Heart left ventricle (tissue), 16 donors: ENCODE measurements at regions not wholly inside any gene's neighbourhood (a gene's known extent, or its start where the extent isn't known, plus 50 kb on each side); places are given as distances from the start of the nearest gene placed in this dataset.
"Not testable (repeated sequence)": the region's sequence is repeated elsewhere in the genome, so short reads cannot be mapped to it uniquely, and the experiment has no call there.

Source experiments
- ATAC-seq, 4 donors: fragments of 200-7000 bp; cut with Tn5 transposase; one replicate each; pipeline ENCODE4 v1.9.1; 2020 to 2022; ENCODE audit warnings: moderate library complexity in 4 of 4, mild to moderate bottlenecking in 3 of 4, moderate number of reproducible peaks in 1 of 4
- DNase-seq, 5 donors: peaks; one replicate each; pipeline ENCODE4 v3.0.0-alpha.2; 2020
- H3K27ac ChIP-seq, 12 donors: fragments of 200-600 bp; sonication (generic) in 4 of 12; one replicate each; pipeline versions ENCODE4 v1.5.0 to v1.8.0; 2016 to 2022; ENCODE audit warnings: mild to moderate bottlenecking in 2 of 12
- H3K27me3 ChIP-seq, 9 donors: fragments of 200-600 bp; sonication (generic) in 2 of 9; one replicate each; pipeline versions ENCODE4 v1.5.1 to v1.8.0; 2016 to 2022; ENCODE audit warnings: mild to moderate bottlenecking in 3 of 9
- H3K36me3 ChIP-seq, 9 donors: fragments of 200-600 bp; sonication (generic) in 2 of 9; one replicate each; pipeline versions ENCODE4 v1.5.0 to v1.8.0; 2018 to 2022; ENCODE audit warnings: mild to moderate bottlenecking in 2 of 9
- H3K4me1 ChIP-seq, 12 donors: fragments of 200-600 bp; sonication (generic) in 4 of 12; one replicate each; pipeline versions ENCODE4 v1.5.0 to v1.8.0; 2016 to 2022; ENCODE audit warnings: mild to moderate bottlenecking in 3 of 12
- H3K4me3 ChIP-seq, 12 donors: fragments of 200-600 bp; sonication (generic) in 4 of 12; one replicate each; pipeline versions ENCODE4 v1.5.0 to v1.8.0; 2017 to 2022; ENCODE audit warnings: mild to moderate bottlenecking in 9 of 12, moderate library complexity in 4 of 12
- H3K9me3 ChIP-seq, 12 donors: fragments of 200-600 bp; sonication (generic) in 4 of 12; one replicate each; pipeline versions ENCODE4 v1.5.0 to v1.8.0; 2016 to 2022; ENCODE audit warnings: mild to moderate bottlenecking in 1 of 12
- CTCF ChIP-seq, 12 donors: fragments of 200-600 bp; sonication (generic) in 4 of 12; IDR thresholded peaks; one replicate each; pipeline versions ENCODE4 v1.5.0 to v1.8.0; 2018 to 2022; ENCODE audit warnings: antibody characterized with exemption in 12 of 12, mild to moderate bottlenecking in 5 of 12
- POLR2A ChIP-seq, 2 donors: fragments of 450-650 bp; IDR thresholded peaks; one replicate each; pipeline ENCODE4 v1.6.1; 2017; ENCODE audit warnings: antibody characterized with exemption in 2 of 2, mild to moderate bottlenecking in 2 of 2, moderate library complexity in 2 of 2
- WGBS, 4 donors: extraction: QIAGEN DNeasy Blood & Tissue Kit in 2 of 4; methylation state at CpG; one replicate each; pipeline versions ENCODE4 v1.1.5 to v1.1.7; 2013 to 2018; 5-methylcytosine and 5-hydroxymethylcytosine counted together
- intact Hi-C, 10 donors: fragments of 100-400 bp; cut with DNase I; formaldehyde crosslinking; loops; one replicate each; pipeline versions ENCODE4 v1.11.1 to v1.14.2; 2022
- donor health status: ischemic (EF 13 %, LVEDD 7.1; RV severe dilation, severe dysfunction).
- donor health status: healthy with polysubstance abuse.
- donor health status: DM: no; HTN: yes; CAD: no.
- donor health status: DM: no; HTN: no; CAD: no.
- donor health status: ischemic (EF 25% LVEDD 6.9; RV normal size, moderate dysfunction).
- donor health status: ischemic (EF 25% LVEDD 5.7; RV mildly dilated, moderate dysfunction).
- donor health status: healthy.
- donor health status: DM: yes; HTN: yes; CAD: no.
- donor health status: ischemic (EF 35%, LVEDD 5.7; RV mildly dilated, moderate dysfunction).
- donor health status: nonischemic (EF 11% LVEDD 7.7; RV severe dilation, severe dysfunction).
- donor health status: DM: yes; HTN: yes; CAD: no.
- donor health status: PGD.
- donor health status: ischemic (EF 29% LVEDD 5.4; RV normal size, mild dysfunction).
- donor health status: nonischemic (EF 23%, LVEDD 6.1; RV moderate dilation, normal function).

- H3K4me3 ChIP-seq: no peak overlapping the region
- no peak for TF ChIP-seq POLR2A (IDR thresholded peaks at IDR 0.05)
- no peak for TF ChIP-seq CTCF (IDR thresholded peaks at IDR 0.05)
- no peak overlapping the region for H3K27ac ChIP-seq
- no peak for ATAC-seq
- H3K4me1 ChIP-seq: no peaks in the 10 kb centered on the region
- peaks cover 0 to 13% (median 0%) of the 10 kb centered on the region in 12 donors for H3K9me3 ChIP-seq
- no peaks in the 10 kb centered on the region for H3K27me3 ChIP-seq
- intact Hi-C loops: no loop called here
- no peak for DNase-seq
- no peaks in the 10 kb centered on the region for H3K36me3 ChIP-seq
These were observed 79.2 kb upstream of the COL8A1 start for GRCh38 chr3:99559196-99559595.

GRCh38 chr3:99555885-99556284 lies 82.5 kb upstream of the COL8A1 start:
- H3K4me1 ChIP-seq, DNase-seq, H3K36me3 ChIP-seq, intact Hi-C loops, H3K27me3 ChIP-seq, H3K27ac ChIP-seq, ATAC-seq, H3K4me3 ChIP-seq: not testable (repeated sequence)
- peaks cover 0 to 18% (median 0%) of the 10 kb centered on the region in 12 donors for H3K9me3 ChIP-seq
- WGBS, 4 donors: 87 to 93% (median 89%) methylated on average over 5 of the region's 5 CpGs

DNA sequence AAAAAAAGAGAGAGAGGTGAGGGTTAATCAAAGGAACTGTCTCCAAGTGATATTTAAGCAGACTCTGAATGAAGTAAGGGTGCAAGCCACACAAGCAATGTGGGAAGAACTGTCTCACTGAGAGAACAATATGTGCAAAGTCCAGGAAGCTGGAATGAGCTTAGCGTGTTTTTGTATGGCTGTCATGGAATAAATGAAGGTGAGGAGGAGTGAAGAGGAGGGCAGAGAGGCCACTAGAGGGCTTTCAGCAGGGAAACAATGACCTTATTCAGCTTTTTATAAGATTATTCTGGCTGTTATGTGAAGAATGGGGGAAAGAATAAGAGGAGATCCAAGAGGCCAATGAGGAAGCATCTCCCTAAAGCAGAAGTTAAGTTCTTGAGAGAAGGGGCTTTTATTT lies 86.9 kb upstream of the COL8A1 start:
- Histone ChIP-seq H3K9me3 (peaks cover 0 to 5% (median 0%) of the 10 kb centered on the region in 12 donors), H3K36me3 (no peaks in the 10 kb centered on the region), H3K27me3 (no peaks in the 10 kb centered on the region), H3K27ac (peak overlapping the region in 7 of 12 donors; percentile 62 to 80 (median 66)), H3K4me1 (peaks cover 0 to 49% (median 20%) of the 10 kb centered on the region in 12 donors), H3K4me3 (no peak overlapping the region)
- no peak for TF ChIP-seq POLR2A (IDR thresholded peaks at IDR 0.05)
- peak in 3 of 12 donors; percentile 12 to 17 (median 16) for TF ChIP-seq CTCF (IDR thresholded peaks at IDR 0.05)
- 71 to 85% (median 83%) methylated on average over 1 of the region's 1 CpG for WGBS, 4 donors
- no peak for DNase-seq
- ATAC-seq: peak; percentile 63 to 75 (median 67)
- intact Hi-C loops: loop anchor here in 1 of 10 donors (5.0 kb wide), 1 partner anchor 49 kb away; no protein-coding TSS in a partner anchor

- Histone ChIP-seq H3K27me3 (no peaks in the 10 kb centered on the region), H3K36me3 (no peaks in the 10 kb centered on the region), H3K9me3 (peaks cover 0 to 5% (median 0%) of the 10 kb centered on the region in 12 donors), H3K27ac (peak overlapping the region; percentile 34 to 80 (median 62)), H3K4me3 (no peak overlapping the region), H3K4me1 (peaks cover 0 to 60% (median 24%) of the 10 kb centered on the region in 12 donors)
- no peak for TF ChIP-seq CTCF (IDR thresholded peaks at IDR 0.05)
- ATAC-seq (peak; percentile 68 to 84 (median 70)), DNase-seq (no peak)
- intact Hi-C loops: loop anchor here in 5 of 10 donors (5.0 to 10.0 kb wide), 3 partner anchors 48 to 115 kb away; partner anchors contain the start of gene COL8A1 (in 2 of the 5)
- 54 to 68% (median 58%) methylated on average over 2 of the region's 2 CpGs for WGBS, 4 donors
These were observed 88.3 kb upstream of the COL8A1 start for GRCh38 chr3:99549957-99550603.
